Spleen (tissue), 7 donors: ENCODE measurements at regions not wholly inside any gene's neighbourhood (a gene's known extent, or its start where the extent isn't known, plus 50 kb on each side); places are given as distances from the start of the nearest gene placed in this dataset.

ENCODE experiments used
- CTCF ChIP-seq, 11 experiments: fragments of 200-600 bp in 7 of 11; fragments of 450-650 bp in 4 of 11; sonication (generic) in 4 of 11; IDR thresholded peaks in 8 of 11; conservative IDR thresholded peaks in 3 of 11; 1 replicate in 7 of 11; 2 replicates in 4 of 11; pipeline versions ENCODE4 v1.4.0 to v1.8.0; 2016 to 2021; ENCODE audit warnings: antibody characterized with exemption in 11 of 11, inconsistent platforms in 4 of 11, mild to moderate bottlenecking in 1 of 11
- POLR2A ChIP-seq, 3 donors: fragments of 450-650 bp; IDR thresholded peaks; one replicate each; pipeline ENCODE4 v1.5.1; 2017; ENCODE audit warnings: antibody characterized with exemption in 3 of 3, mild to moderate bottlenecking in 1 of 3
- POLR2AphosphoS5 ChIP-seq, 3 donors: sonication (generic); formaldehyde crosslinking; IDR thresholded peaks; one replicate each; pipeline ENCODE4 v1.5.1; 2017; ENCODE audit warnings: antibody characterized with exemption in 3 of 3
- donor health status: DM: no; HTN: no; CAD: no; lungs with moderate emphysema.
- donor health status: DM: no; HTN: no; CAD: no.
- donor health status: DM: no; HTN: no; CAD: no.

- TF ChIP-seq CTCF (IDR thresholded peaks at IDR 0.05 in 8 of 11, conservative IDR thresholded peaks at IDR 0.05 in 3 of 11), result no peak
- no peak for TF ChIP-seq POLR2A (IDR thresholded peaks at IDR 0.05)
- TF ChIP-seq POLR2AphosphoS5 (IDR thresholded peaks at IDR 0.05), result no peak
Measured at GRCh38 chr3:168820810-168821415, 725.2 kb upstream of the GOLIM4 start.
